ENCODE measurements at regions not wholly inside any gene's neighbourhood (a gene's known extent, or its start where the extent isn't known, plus 50 kb on each side); places are given as distances from the start of the nearest gene placed in this dataset.

- no peak for TF ChIP-seq CTCF (conservative IDR thresholded peaks at IDR 0.05 in 1 of 2, IDR thresholded peaks at IDR 0.05 in 1 of 2; ENCODE audit: extremely low read depth in 1 of 2, insufficient read depth in 1 of 2, low read depth in 1 of 2, low read length in 2 of 2)
- no peak for TF ChIP-seq EZH2 (IDR thresholded peaks at IDR 0.05; ENCODE audit: borderline replicate concordance, low read length)
Observed at GRCh38 chr3:110995461-110996231, 76.0 kb upstream of the NECTIN3 start.

All from mammary epithelial cell (primary cell).